Inferior parietal cortex (tissue), 1 donor: ENCODE measurements at regions not wholly inside any gene's neighbourhood (a gene's known extent, or its start where the extent isn't known, plus 50 kb on each side); places are given as distances from the start of the nearest gene placed in this dataset.
"Not testable (repeated sequence)": the region's sequence is repeated elsewhere in the genome, so short reads cannot be mapped to it uniquely, and the experiment has no call there.

Experiments
- DNase-seq: peaks from one replicate; pipeline ENCODE4 v3.0.0-alpha.2; 2016; ENCODE audit errors: extremely low spot score

DNA sequence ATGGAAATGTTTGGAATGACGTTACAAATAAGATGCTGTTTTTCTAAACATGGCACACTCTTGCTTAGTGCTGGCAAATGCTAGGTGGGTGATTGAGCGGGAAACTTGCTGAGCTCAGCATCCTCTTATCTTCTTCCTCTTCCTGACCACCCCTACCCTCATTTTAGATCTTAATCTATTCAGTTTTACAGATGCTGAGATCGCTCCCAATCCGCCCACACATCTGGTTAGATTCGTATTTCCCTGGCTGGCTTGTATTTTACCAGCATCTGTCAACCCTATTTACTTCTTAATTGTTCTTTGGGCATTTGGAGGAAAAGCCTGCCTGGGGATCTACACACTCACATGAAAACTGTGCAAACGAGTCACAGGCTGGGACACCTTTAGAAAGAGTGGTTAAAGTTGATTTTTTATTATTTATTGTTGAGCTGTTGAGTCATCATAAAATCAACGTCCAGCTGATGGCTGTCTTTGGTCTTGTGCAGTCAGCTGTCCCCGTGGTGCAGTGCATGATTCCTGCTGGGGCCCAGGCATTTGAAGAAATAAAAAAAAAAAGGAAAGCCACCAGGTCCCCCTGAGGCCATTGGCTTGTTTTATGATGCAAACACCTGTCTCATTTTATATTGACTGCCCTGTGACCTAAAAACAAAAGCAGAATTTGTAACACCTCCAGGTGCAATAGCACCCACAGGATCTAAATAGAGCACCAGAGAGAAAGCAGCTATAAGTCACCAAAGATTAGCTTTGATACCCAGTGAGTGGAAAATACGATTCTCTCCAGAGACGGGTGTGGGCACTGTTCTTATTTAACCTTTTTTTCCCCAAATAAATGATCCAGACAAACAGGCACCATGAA is 258.6 kb downstream of the HS3ST3B1 start:
- no peak for DNase-seq

- DNase-seq, result no peak
Observed at GRCh38 chr17:14557480-14557879, 256.6 kb downstream of the HS3ST3B1 start.

DNA sequence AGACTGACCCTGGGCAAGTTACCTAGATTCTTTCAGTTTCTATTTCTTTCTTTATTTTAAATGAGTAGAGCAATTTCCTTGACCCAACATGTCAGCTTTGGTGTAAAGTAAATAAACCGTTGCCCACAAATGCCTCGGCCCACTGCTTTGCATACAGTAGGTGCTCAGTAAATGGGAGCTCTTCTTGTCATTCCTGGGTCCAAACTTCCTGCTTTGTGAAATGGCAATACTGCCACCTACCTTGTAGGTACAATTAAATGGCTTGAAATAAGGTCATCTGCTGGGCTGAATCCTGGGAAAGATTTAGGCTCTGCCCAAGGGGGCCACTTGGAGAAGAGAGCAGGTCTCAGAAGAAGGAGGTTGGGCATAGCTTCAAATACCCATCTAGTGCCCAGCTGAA is 253.0 kb downstream of the HS3ST3B1 start:
- no peak for DNase-seq

DNA sequence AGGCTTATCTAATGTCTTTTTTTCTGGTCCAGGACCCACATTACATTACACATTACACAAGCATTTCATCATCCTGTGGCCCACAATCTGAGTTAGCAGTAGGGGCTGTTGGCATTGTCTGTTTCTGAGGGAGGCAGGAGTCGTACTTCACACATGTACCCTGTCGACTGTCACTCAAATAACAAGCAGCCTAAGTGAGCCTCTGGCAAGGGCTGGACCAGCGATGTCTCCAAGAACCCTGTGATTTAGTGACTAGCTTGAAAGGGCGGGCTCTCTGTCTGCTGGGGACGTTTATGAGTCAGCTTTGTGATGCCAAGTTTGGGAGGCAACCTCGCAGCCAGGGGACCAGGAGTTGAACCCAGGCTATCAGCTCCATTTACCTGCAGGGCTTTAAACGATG is 251.4 kb downstream of the HS3ST3B1 start:
- no peak for DNase-seq

GRCh38 chr17:14547556-14547955 is 246.7 kb downstream of the HS3ST3B1 start:
- no peak for DNase-seq

DNA sequence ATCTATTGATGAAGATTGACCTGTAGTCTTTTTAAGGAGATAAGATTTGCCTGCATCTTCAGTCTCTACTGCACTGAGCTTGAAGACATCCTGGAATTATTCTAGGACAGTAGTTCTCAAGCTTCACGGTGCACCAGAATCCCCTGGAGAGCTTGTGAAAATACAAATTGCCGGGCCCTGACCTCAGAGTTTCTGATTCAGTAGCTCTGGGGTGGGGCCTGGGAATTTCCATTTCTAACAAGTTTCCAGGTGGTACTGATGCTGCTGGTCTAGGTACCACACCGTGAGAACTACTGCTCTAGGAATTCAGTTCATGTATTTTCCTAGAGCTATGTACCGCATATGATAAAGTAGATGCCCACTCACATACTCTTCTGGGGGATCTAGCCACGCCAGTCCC is 246.1 kb downstream of the HS3ST3B1 start:
- no peak for DNase-seq

DNA sequence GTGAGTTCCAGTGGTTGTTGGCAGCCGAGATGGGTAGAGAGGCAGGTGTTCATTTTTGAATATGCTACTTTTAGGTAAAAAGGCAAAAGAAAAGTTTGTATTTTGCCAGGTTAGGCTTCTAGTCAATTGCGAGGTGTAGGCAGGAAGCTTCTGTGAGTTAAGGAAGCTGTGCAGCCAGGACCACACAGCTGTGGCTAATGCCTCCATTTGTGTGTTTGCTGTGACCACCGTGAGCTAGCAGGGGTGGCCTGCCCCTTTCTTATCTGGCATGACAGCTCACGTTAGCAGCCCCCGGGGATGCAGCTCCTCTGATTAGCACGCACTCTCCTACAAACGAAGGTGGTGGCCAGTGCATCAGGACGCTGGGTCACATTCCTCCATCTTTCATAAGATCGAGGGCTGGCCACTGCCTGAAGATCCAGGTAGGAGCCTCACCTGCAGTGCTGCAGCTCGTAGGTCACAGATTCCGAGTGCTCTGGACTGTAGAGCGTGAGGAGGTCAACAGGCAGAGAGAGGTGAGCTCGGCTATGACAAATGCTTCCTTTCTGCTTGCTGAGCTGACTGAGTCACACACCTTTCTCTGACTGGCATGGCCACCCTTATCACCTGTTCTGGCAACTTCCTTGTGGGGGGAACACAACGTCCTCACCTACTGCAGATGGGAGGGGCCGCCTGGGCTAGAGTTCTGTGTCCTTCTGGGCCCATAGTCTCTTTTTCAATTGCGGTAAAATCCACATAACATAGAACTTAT is 244.4 kb downstream of the HS3ST3B1 start:
- DNase-seq, result no peak

DNA sequence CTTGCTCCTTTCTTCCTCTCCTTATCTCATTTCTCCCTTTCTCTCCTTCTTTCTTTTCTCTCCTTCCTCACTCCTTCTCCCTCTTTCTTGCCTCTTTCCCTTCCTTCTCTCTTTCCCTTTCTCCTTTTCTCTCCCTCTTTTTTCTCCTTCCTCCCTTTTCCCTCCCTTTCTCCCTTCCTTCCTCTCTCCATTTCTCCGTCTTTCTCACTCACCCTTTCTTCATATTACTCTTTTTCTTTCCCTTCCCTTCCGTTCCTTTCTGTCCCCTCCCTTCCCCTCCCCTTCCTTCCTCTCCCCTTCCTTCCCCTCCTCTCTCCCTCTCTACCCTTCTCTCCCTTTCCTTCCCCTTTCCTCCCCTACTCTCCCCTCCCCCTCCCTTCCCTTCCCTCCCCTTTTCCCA is 240.8 kb downstream of the HS3ST3B1 start:
- DNase-seq, result no peak

DNA sequence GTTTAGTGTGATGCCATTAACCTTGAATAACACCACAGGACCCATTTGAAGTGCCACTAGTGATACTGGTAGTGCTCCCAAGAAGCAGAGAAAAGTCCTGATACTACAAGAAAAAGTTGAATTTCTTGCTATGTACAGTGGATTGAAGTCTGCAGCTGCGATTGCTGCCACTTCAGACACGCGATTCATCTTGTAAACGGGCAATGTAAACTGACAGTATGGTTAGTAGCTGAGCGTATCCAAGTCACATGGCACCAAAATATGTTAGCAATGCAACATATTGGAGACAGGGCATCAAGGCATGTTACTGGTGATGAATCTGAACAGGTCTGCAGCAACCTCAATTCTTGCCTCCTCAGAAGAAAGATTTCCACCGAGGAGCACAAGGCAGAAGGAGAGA is 238.9 kb downstream of the HS3ST3B1 start:
- no peak for DNase-seq

GRCh38 chr17:14532242-14532641 is 231.4 kb downstream of the HS3ST3B1 start:
- not testable (repeated sequence) for DNase-seq

DNA sequence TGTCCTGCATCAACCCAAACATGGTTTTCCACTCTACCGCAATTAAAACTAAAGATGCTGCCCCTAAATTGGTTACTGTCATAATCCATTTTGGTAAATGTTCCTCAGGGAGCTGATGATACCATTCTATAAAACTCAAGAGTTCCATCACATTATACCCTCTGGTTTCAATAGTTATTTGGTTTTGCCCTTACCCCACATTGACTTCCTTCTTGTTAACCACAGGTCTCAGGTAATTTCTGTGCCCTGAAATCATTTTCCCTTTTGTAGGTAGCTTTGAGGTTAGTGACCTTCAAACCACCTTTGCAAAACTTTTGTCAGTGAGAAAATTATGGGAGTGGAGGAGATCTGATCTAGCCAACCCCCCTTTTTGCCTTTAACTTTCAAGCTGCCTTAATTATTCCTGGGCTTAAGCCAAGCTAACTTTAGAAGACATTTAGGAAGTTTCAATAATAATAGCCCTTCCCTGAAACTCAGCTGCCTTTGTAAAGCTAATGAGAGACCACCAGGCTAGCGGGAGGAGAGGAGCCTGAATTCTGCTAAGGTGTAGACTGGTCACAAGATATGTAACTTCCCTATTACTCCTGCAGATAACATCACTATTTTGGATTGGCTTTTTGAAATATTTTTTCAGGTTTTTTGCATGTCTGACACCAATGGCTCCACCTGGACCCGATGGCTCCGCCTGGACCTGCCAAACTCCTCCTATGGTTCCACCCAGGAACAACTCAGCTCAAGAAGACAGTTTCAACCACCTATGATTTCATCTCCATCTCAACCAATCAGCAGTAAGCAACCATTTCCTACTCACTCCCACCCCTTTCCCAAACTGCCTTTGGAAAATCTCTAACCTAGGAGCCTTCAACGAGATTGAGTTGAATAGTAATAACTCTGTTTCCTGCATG is 224.9 kb downstream of the HS3ST3B1 start:
- DNase-seq, result no peak

DNA sequence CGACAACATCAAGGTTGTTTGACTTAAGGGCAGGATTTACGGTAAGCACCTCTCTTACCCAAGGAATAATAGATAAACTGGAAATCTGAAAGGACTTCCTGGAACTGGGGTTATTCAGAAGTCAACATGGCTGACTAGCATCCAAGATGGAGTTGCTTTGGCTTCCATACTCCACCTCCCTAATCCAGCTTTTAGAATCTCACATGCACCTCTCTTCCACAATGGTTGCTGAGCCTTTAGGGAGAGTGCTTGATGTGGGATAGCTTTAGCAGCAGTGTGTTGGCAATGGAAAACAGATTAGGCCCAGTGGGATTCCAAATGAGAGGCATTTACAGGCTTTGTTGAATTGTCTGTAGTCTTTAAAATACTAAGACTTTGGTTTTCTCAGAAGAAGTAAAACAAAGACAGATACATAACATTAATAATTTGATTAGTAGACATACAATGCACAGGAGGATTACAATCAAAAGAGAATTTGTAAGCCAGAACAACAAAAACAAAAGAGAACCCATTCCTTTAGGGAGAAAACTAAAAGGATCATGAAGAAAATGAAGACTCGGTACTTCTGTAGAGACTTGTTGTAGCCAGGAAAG is 222.0 kb downstream of the HS3ST3B1 start:
- no peak for DNase-seq

- not testable (repeated sequence) for DNase-seq
Observed at GRCh38 chr17:14518919-14519318, 218.0 kb downstream of the HS3ST3B1 start.

DNA sequence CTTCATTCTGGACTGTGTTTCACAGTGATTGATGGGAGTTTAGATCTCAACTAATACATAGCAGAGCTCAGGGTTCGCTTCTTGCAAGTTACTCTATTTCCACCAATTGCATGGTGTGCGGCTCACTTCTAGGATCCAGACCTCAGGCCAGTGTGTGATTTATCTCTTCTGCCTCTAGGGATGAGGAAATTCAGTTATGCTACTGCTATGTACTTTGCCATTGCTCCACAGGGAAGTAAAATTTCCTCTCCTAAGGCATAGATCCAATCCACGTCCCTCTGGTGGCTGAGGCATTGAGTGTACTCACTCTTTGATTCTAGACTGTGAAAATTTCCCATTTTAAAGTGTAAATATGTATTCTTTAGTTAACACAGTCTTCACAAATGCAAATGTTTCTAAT is 214.1 kb downstream of the HS3ST3B1 start:
- DNase-seq, result no peak

- no peak for DNase-seq
Observed at GRCh38 chr17:14513835-14514234, 213.0 kb downstream of the HS3ST3B1 start.

GRCh38 chr17:14510136-14510535 is 209.3 kb downstream of the HS3ST3B1 start:
- DNase-seq, result no peak

GRCh38 chr17:14508156-14508555 is 207.3 kb downstream of the HS3ST3B1 start:
- DNase-seq, result no peak

GRCh38 chr17:14506364-14506763 is 205.5 kb downstream of the HS3ST3B1 start:
- no peak for DNase-seq

DNA sequence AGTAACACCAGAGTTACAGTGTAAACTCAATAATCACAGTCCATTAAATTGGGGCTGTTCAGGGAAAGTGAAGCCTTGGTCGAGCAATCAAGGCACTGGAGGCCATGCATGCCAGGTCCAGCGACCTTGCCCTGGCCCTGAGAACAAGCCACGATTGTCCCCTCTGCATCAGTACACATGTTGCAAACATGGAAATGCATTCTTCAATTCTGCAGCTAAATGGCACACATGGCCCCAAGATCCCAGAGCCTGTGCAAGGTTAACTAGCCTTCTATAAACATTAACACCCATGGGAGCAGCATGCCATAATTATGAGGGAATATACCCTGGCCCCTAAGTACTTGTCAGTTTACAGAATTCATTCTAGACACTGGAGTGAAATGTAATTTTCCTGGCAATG is 204.7 kb downstream of the HS3ST3B1 start:
- DNase-seq, result no peak

DNA sequence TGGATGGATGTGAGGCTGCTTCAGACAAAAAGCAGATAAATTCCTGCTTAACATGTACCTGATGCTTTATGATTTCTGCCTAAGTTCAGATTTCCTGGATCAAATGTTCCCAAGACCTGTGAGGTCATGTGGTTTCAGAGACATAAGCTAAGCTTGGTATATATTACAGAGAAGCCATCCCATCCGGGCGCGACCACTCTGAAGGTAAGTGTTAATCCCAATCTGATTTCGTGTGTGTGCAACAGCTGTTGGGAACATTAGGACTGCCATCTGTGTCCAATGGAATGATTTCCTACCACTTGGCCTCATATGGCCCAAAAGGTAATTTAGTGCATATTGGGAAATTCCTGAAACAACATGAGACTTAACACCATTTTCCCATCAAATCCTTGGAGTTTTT is 199.1 kb downstream of the HS3ST3B1 start:
- DNase-seq, result no peak

- no peak for DNase-seq
Observed at GRCh38 chr17:14498812-14499211, 197.9 kb downstream of the HS3ST3B1 start.

- DNase-seq, result no peak
Observed at GRCh38 chr17:14494161-14494560, 193.3 kb downstream of the HS3ST3B1 start.
